DMS79 treated with DMSO at 0.1 percent for 48 hours (cell line): ENCODE measurements at regions not wholly inside any gene's neighbourhood (a gene's known extent, or its start where the extent isn't known, plus 50 kb on each side); places are given as distances from the start of the nearest gene placed in this dataset.
A peak's percentile ranks its signal among the peaks of the same experiment; 100 is the strongest.
"Not testable (repeated sequence)": the region's sequence is repeated elsewhere in the genome, so short reads cannot be mapped to it uniquely, and the experiment has no call there.

ENCODE experiments used
- DNase-seq: peaks from one replicate; lab custom pipeline; 2025; lab: John Stamatoyannopoulos, UW

DNA sequence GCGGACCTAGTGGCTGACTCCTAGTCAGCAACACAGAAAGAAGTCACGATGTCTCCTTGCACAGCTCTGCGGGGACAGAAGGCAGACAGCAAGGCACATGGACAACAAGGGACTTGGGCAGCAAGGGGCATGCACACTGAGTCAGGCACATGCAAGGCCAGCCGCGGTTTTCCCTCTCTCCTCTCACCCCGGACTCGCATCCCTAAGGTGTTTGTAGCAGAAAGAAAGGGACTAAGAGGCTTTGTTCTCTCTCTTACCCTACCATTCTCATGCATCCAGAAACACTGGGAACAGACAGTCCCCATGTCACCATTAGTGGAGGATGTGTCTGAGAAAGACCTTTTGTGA is 193.3 kb upstream of the PHF14 start:
- no peak for DNase-seq

DNA sequence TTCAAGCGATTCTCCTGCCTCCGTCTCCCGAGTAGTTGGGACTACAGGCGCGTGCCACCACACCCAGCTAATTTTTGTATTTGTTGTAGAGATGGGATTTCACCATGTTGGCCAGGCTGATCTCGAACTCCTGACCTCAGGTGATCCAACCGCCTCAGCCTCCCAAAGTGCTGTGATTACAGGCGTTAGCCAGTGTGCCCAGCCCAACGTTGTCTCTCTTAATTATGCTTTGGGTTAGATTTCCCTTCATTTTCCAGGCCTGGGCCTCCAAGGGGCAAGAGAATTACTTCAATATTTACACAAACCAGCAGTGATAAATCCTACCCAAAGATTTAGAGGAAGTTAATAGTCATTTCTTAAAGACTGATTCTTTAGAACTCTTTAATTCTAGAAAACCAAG is 186.7 kb upstream of the PHF14 start:
- DNase-seq: not testable (repeated sequence)

DNA sequence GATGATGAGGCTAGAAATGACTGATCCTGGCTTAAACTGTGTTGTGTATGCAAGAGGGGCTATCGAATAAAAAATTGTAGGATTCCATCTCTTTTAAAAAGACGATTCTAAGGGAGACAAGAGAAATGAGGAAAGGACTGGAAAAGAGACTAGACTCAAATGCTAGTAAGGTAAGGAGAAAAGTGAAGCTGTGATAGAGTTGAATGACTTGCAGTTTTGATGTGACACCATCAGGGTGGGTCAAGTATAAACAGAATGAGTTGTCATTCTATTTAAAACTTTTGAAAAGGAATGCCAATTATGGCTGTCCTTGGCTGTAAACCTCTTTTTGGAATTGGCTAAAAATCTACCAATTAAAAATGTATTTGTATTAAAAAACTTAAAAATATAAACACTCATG is 184.5 kb upstream of the PHF14 start:
- DNase-seq: no peak

DNA sequence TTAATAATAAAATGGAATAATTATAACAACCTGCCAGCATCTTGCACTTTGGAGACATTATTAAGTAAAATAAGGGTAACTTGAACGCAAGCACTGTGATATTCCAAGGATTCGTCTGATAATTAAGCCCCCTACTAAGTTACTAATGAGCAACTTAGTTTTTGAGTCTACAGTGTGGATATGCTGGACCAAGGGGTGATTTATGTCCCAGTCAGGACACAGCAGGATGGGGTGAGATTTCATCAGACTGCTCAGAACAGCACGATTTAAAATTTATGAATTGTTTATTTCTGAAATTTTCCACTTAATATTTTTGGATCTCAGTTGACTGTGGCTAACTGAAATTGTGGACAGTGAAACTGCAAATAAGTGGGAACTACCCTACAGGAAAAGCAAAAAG is 182.8 kb upstream of the PHF14 start:
- no peak for DNase-seq

DNA sequence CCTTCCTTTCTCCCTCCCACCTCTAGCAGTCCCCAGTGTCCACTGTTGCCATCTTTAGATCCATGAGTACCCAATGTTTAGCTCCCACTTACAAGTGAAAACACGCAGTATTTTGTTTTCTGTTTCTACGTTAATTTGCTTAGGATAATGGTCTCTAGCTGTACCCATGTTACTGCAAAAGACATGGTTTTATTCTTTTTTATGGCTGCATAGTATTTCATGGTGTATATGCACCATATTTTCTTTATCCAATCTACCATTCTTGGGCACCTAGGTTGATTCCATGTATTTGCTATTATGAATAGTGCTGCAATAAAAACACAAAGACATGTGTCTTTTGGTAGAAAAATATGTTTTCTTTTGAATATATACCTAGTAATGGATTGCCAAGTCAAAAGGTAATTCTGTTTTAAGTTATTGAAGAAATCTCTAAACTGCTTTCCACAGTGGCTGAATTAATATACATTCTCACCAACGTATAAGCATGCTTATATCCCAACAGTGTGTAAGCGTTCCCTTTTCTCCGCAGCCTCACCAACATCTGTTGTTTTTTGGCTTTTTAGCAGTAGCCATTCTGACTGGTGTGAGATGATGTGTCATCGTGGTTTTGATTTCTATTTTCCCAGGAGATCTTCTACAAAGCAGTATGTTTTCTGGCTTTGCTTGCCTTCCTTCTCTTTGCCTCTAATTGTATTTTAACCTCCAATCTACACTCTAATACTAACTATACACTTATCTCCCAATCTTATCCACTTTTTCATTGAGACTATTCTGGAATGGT is 179.5 kb upstream of the PHF14 start:
- no peak for DNase-seq

DNA sequence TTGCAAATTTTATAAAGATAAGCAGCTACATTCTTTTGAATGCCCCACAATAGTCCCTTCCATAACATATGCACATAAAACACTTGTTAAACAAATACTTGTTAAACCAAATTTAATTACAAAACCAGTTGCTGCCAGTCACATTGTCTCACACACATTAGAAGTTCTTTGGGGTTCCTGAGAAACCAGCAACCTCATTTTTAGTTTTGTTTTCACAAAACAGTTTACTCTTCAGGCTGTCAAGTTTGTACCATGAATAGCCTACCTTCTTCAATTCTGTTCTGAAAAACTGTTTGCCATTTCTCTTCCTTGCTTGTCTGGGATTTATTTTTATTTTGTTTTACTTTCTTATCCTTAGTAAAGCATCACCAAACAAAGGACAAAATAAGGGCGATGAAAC is 176.5 kb upstream of the PHF14 start:
- no peak for DNase-seq

DNA sequence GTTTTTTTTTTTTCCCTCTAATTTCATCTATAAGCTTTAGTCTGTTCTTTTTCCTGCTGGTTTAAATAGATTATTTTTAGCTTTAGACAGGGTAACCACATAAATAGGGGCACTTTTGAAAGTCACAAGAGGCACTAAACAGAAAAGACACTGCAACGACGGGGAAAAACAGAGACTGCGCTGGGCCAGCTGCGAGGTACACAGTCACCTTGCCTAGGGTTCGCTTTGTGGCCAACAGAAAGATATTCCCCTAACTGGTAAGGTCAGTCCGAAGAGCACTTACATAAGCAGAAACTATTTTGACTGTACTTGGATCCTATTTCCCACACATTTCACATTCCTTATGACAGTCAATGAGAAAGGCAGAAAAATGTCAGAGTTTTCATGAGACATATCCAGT is 175.6 kb upstream of the PHF14 start:
- DNase-seq: no peak

DNA sequence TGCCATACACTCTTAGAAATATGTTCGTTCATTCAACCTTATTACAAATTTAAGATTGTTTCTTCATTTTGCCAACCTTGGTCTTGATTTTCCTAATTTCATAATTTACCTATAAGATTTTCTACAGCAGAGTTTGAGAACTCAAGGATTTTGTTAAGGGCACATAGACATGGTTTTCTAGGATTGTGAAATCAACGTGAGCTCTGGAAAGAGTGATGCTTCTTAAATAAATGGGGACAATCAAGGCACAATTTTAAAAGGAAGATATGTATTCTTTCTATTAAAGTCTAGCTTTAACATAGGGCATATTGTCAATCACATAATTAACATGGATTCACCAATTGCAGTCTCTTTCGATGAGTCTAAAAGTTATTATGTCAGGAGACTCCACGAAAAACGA is 174.2 kb upstream of the PHF14 start:
- DNase-seq: no peak

DNA sequence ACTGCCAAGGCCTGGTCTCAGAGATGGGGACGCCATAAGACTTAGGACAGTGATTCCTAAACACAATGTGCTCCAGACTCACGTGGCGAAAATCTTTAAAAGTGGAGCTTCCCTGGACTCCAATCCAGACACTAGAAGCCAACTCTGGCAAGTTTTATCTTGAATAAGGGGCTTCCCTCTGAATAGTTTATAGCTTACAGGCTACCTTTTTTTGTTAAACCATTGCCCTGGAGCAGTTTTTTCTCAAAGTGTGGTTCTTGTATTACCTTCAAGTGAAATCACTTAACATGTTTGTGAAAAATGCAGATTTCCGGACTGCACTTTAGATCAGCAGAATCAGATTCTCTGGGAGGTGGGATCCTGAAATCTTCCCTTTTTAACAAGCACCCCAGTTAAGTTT is 171.7 kb upstream of the PHF14 start:
- no peak for DNase-seq

DNA sequence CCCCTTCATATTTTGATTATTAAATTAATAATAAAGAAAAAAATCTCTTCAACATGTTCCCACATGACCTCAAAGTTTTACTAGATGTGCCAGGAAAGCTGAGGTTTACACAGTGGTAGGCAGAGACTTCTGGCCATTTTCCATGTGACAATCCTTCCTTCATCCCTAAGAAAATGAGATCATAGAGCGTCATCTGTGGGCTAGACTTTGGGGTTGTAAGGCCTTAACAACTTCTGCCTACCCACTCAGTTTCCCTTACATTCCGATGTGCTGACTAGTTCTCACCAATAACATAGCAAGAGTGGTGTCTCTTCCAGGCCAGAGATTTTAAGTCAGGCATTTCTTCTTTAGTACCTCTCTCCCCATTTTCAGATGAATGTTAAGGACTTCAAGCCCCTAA is 171.1 kb upstream of the PHF14 start:
- no peak for DNase-seq

DNA sequence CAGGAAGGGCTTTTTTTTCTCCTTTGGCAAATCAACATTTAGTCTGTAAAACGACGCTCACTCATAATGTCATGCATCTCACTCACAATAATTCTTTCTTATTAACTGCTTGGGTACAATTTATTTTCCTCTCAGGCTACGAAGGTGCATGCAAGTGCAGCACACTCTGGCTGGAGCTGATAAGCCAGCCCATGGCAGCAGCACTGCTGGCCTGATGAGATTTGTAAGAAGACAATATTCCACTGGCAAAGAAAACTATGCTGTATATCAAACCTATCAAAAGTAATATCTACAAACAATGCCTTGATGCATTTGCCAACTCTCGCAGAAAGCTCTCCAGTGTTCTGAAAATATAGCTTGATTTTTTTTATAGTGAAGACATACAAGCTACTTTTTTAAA is 170.0 kb upstream of the PHF14 start:
- no peak for DNase-seq

DNA sequence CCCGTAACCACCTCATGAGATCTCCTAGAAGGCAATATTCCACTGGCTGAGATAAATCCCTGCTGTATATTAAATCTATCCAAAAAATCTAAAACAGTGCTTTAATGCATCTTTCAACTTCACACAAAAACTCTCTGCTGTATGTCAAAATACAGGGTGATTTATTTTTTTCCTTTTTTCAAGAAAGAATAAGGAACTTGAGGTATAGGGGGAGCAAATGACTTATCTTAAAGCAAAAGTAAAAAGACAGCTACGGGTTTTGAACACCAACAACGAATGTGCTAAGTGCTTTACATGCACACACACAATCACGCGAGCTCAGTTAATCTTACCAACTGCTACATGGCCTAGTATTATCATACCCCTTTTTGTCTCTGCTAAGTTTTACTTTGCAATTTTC is 168.9 kb upstream of the PHF14 start:
- no peak for DNase-seq

DNA sequence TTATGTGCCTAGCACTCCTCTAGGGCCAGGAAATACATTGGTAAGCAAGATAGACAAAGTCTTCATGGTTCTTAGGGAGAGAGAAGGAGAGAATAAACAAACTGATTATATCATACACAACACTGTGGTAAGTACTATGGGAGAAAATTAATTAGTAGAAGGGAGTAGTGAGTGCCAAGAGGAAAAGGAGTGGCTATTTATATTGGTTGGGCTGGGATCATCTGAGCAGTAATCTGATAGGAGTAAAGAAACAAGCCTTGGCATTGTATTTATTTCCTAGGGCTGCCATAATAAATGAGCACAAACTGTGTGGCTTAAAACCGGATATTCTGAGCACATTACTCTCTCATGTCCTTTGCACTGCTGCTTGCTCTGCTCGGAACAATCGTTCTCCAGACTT is 158.1 kb upstream of the PHF14 start:
- no peak for DNase-seq

DNA sequence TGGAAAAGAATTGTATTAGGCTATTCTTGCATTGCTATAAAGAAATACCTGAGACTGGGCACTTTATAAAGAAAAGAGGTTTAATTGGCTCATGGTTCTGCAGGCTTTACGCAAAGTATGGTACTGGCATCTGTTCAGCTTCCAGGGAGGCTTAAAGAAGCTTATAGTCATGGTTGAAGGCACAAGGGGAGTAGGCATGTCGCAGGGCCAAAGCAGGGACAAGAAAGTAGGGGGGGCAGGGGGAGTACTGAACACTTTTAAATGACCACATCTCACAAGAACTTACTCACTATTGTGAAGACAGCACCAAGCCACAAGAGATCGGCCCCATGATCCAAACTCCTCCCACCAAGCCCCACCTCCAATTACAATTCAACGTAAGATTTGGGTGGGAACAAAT is 152.5 kb upstream of the PHF14 start:
- DNase-seq: no peak

DNA sequence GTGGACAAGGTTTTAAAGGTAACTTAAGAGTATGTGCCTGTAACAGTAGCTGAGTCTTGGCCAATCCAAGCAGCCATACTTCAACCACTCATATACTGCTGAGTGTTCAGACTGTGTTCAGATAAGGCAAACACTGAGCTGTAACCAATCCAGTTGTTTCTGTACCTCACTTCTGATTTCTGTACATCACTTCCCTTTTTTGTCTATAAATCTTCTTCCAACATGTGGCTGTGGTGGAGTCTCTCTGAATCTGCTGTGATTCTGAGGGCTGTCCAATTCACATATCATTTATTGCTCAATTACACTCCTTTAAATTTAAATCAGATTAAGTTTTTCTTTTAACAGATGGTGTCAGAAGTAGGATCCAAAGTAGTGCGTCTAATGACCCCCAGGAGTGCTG is 149.5 kb upstream of the PHF14 start:
- no peak for DNase-seq

DNA sequence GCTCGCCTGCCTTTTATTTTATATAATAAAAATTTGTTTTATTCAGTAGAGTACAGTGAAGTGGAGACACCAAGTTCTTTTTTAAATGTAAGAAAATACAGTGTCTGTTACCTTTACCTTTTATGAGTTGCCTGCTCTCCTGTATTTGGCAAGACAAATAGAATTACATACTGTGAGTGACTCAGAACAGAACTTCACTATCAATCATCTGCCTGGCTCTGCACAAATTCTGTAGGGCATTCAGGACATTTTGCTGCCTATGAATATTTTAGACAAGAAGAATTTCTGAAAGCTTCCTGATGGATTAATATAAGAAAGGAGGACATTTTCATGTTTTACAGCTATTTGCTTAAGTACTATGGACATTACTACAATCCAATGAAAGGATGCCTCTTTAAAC is 135.4 kb upstream of the PHF14 start:
- DNase-seq: no peak

DNA sequence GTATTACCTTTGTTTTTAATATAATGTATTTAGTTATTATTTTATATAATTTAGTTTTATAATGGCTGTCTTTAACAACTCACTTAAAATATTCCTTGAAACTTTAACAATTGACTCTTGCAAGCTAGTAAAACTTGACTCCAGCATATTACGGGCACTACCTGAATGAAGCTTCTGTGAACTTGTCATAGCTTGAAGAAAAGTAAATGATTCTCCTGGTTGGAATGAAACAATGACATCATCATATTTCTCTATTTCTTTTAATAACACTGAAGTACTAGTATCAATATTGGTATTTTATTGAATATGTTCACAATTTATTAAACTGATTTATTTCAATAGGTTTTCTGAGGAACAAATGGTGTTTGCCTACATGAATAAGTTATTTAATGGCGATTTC is 128.4 kb upstream of the PHF14 start:
- DNase-seq: no peak

DNA sequence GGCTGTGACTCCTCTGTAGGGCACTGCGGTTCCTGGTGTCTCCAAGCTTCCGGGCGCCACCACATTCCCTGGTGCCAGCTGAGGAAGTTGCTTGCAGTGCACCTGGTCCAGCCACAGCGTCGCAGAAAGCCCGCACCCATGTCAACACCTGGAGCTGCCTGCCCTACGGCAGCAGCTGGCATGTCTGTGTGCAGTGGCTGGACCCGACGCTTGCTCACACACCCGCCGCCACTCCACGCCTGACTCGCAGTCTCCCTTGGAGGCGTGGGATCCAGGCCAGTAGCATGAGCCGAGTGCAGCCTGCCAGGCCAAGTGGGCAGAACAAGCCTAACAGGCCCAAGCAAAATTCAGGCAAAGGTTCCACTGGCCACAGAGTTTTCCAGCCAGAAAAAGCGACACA is 118.1 kb upstream of the PHF14 start:
- no peak for DNase-seq

DNA sequence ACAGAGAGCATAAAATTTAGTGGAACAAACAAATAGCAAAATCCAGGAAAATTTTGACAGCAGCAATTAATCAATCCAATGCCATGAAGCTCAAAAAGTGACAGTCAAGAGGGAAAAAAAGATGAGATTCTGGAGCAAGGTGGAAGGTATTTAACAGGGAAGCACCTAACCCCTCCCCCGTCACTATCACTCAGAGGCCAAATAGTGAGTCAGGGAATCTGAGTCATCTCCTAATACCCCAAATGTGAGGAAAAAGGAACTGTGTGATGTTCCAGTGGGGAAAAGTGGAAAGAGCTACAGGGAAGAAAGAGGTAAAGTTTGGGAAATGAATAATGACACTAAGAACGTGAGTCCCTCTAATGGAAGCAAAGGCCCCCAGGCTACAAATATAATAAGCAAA is 113.2 kb upstream of the PHF14 start:
- no peak for DNase-seq

DNA sequence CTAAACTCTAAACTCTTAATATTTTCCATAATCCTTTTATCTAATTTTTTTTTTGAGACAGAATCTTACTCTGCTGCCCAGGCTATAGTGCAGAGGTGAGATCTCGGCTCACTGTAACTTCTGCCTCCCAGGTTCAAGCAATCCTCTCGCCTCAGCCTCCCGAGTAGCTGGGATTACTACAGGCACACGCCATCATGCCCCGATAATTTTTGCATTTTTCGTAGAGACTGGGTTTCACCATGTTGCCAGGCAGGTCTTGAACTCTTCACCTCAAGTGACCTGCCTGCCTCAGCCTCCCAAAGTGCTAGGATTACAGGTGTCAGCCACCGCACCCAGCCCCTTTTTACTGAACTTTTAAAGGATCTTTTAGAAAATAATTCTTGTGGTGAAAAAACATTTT is 110.2 kb upstream of the PHF14 start:
- no peak for DNase-seq

DNA sequence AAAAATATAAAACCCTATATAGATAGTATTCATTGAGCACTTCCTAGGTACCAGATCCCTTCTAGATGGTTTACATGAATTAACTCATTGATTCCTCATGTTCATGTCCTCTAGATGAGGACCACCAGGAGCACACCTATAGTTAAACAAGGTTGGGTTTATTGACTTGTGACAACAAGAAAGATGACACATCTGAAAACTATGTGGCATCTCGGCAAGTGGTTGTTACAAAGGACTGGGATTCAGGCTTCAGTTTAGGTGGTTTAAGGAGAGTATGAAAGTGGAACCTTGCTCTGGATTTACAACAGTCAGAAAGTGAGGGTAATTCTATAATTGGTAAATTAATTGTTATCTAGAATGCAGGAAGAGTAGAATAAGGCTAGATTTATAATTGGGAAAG is 99.0 kb upstream of the PHF14 start:
- DNase-seq: no peak

DNA sequence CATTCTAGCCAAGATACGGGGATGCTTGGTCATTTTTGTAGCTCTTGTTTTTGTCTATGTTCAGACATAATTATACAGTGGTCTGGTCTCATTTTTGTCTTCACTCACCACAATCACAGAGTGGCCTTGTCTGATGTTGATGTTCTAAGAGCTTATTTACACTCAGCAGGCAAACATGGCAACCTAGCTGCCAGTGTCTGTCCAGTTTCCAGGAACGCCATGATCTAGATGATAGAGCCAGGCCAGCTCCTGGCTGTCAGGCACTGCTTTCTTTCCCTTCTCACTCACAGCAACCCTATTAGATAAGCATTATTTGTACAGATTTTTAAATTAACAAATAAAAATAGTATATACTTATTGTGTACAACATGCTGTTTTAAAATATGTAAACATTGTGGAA is 98.6 kb upstream of the PHF14 start:
- no peak for DNase-seq

DNA sequence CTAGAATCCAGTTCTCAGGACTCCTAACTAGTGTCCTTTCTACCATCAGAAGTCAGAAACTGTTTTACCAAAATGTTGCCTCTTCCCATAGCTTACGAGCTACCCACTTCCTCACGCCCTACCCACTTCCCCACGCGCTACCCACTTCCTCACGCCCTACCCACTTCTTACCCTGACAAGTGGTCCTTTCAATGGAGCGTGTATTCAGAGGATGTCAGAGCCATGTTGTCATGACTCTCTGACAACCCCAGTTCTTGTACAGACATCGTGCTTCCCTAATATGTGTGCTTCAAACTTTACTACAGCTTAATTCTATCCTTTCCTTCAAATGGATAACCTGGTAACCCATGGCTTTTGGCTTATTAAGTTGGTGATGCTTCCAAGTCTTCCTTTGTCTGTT is 84.8 kb upstream of the PHF14 start:
- no peak for DNase-seq

DNA sequence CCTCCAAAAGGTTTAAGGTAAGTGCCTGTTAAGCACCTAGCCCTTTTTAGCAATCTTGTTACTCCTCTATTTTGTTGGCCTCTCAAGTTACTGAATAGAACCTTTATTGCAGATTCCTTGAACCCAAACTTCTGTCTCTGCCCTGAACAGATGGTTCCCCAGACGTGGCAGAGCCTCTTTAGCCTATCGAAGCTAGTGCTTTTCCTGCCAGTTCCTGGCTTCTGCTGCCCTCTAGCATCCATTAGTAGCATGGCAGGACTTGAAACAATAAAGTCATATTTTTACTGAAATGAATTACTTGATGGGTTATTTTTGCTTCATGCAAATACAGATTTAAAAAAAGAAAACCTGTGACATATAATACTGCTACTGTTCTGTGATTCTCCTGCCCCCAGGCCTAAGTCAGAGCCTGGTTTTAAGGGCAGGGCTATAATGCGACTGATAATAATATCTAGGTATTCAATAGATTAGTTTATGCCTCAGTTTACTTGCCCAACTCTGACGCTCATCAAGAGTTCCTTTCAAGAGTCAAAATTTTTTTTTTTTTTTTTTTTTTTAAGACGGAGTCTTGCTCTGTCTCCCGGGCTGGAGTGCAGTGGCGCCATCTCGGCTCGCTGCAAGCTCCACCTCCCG is 84.3 kb upstream of the PHF14 start:
- DNase-seq: peak; percentile 43
